Adipocyte (in vitro differentiated cells): ENCODE measurements at regions not wholly inside any gene's neighbourhood (a gene's known extent, or its start where the extent isn't known, plus 50 kb on each side); places are given as distances from the start of the nearest gene placed in this dataset.

Experiments
- DNase-seq: peaks from one replicate; pipeline ENCODE4 v3.0.0-alpha.2; 2015; ENCODE audit warnings: low read depth
- H3K27me3 ChIP-seq: replicated peaks from 2 replicates; pipeline ENCODE4 v1.7.0; 2013; ENCODE audit warnings: mild to moderate bottlenecking, low read length, moderate library complexity; ENCODE audit not compliant: control insufficient read depth, insufficient read depth
- H3K36me3 ChIP-seq: 2 replicates; pipeline ENCODE4 v1.7.0; 2013; ENCODE audit warnings: low read length, mild to moderate bottlenecking, moderate library complexity; ENCODE audit not compliant: control insufficient read depth, insufficient read depth, severe bottlenecking
- H3K4me1 ChIP-seq: 2 replicates; pipeline ENCODE4 v1.7.0; 2013; ENCODE audit warnings: mild to moderate bottlenecking, low read length, moderate library complexity; ENCODE audit not compliant: control insufficient read depth, insufficient read depth
- H3K4me3 ChIP-seq: 2 replicates; pipeline ENCODE4 v1.7.0; 2013; ENCODE audit warnings: mild to moderate bottlenecking, low read length, moderate library complexity
- H3K9ac ChIP-seq: 2 replicates; pipeline ENCODE4 v1.7.0; 2013; ENCODE audit warnings: mild to moderate bottlenecking, low read length, moderate library complexity
- H3K9me3 ChIP-seq: 2 replicates; pipeline ENCODE4 v1.7.0; 2013; ENCODE audit warnings: mild to moderate bottlenecking, low read length, moderate library complexity; ENCODE audit not compliant: control insufficient read depth

DNA sequence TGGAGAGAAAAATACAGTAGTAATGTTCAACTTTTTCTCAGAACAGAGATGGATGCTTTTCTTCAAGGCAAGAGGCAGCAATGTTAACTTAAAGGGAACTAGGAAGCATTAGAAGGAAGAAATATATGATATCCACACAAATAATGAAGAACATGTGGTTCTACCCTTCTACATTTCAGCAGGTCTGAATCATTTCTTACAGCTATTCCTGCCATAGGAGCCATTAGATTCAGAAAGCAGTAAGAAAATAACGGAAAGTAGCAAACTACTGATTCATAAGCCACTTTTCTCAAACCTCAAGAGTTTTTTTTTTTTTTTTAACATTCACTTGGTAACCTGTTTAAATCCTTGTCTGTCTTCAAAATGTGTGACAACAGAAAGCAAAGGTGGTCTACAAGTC is 1251.6 kb upstream of the AGA start:
- no peak for DNase-seq
- Histone ChIP-seq H3K27me3 (no peaks in the 10 kb centered on the region), H3K4me1 (no peaks in the 10 kb centered on the region), H3K9me3 (peaks cover 3% of the 10 kb centered on the region), H3K9ac (no peak overlapping the region), H3K4me3 (no peak overlapping the region), H3K36me3 (no peaks in the 10 kb centered on the region)

DNA sequence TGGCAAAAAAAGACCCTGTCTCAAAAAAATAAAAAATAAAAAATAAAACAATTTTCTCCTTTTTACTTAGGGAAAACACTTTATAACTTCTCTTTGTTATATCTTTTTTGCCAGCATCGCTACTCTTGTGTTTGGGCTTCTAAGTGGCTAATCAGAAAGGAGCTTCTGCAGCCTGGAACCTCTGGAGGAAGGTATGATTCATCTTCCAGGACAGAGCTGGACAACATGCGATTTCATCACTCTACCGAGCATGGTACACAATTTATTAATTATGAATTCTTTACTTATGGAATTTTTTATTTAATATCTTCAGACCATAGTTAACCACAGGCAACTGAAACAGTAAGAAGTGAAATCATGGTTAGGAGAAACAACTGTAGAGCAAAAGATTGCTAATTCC is 1254.3 kb upstream of the AGA start:
- no peak for DNase-seq
- Histone ChIP-seq H3K9ac (no peak overlapping the region), H3K27me3 (no peaks in the 10 kb centered on the region), H3K4me1 (no peaks in the 10 kb centered on the region), H3K36me3 (no peaks in the 10 kb centered on the region), H3K4me3 (no peak overlapping the region), H3K9me3 (no peaks in the 10 kb centered on the region)

DNA sequence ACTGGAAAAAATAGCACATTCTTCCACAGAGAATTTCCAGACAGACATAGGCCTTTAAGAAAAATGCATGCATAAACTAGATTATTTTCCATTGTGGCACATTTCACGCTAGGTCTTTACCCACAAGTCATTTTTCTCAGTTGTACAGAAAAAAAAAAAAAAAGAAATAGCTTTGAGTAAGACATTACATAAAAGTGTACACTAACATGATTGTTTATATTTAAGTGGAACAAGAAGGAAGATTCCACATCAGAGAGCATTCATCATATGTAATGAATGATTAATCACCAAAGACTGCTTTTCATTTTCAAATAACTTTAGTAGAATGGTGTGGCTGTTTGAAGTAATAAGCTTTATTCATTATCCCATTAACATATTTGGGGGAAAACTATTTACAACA is 1270.2 kb upstream of the AGA start:
- no peak overlapping the region for H3K9ac ChIP-seq
- peaks cover 9% of the 10 kb centered on the region for H3K9me3 ChIP-seq
- H3K27me3 ChIP-seq, result no peaks in the 10 kb centered on the region
- no peaks in the 10 kb centered on the region for H3K4me1 ChIP-seq
- H3K36me3 ChIP-seq, result no peaks in the 10 kb centered on the region
- no peak overlapping the region for H3K4me3 ChIP-seq
- DNase-seq, result no peak

DNA sequence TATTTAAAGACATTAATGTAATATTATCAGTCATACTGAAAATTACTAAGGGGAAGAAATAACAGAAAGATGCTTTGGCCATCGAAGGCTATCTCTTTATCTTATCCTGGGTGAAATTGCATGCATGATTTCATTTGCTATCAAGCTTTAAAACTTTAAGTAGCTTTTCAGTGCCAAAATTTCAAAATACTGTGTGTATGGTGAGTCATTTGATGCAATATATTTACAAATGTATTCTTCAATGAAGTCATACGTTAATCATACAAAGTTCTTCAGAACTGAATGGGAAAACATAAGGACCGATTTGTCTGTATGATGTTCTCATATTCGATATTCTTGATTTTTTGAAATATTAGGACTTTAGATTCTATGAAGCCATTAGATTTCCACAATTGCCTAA is 1295.8 kb upstream of the AGA start:
- Histone ChIP-seq H3K9me3 (no peaks in the 10 kb centered on the region), H3K9ac (no peak overlapping the region)
- peak; percentile 7 for DNase-seq

GRCh38 chr4:178745203-178745602 is 1303.0 kb upstream of the AGA start:
- Histone ChIP-seq H3K4me1 (no peaks in the 10 kb centered on the region), H3K27me3 (no peaks in the 10 kb centered on the region), H3K4me3 (no peak overlapping the region), H3K36me3 (no peaks in the 10 kb centered on the region), H3K9ac (no peak overlapping the region), H3K9me3 (no peaks in the 10 kb centered on the region)
- peak; percentile 30 for DNase-seq

More for the DNA sequence above, 1295.8 kb upstream of the AGA start:
- no peaks in the 10 kb centered on the region for H3K36me3 ChIP-seq
- H3K4me3 ChIP-seq, result no peak overlapping the region
- H3K4me1 ChIP-seq, result no peaks in the 10 kb centered on the region
- H3K27me3 ChIP-seq, result no peaks in the 10 kb centered on the region

GRCh38 chr4:178752954-178753525 is 1310.8 kb upstream of the AGA start:
- Histone ChIP-seq H3K4me3 (no peak overlapping the region), H3K4me1 (no peaks in the 10 kb centered on the region), H3K27me3 (no peaks in the 10 kb centered on the region), H3K36me3 (no peaks in the 10 kb centered on the region), H3K9me3 (no peaks in the 10 kb centered on the region), H3K9ac (no peak overlapping the region)
- DNase-seq, result no peak

DNA sequence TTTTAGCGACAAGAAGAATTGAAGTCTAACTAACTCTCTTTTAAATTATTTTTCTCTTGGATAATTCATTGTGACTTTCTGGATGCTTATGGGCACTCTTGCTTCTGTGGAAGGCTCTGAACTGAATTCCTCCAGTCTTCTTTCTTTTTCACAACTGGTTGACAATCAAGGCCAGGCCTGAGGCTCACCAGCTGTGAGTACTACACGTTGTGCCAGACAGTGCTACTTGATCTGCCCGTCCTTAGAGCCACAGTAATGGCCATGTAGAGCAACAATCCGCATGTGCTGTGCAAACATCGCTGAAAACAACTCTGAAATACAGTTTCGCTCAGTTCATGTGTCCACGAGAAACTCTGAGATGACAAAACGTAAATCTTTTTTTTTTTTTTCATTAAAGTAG is 1336.3 kb upstream of the AGA start:
- no peak for DNase-seq
- Histone ChIP-seq H3K4me1 (no peaks in the 10 kb centered on the region), H3K36me3 (no peaks in the 10 kb centered on the region)

GRCh38 chr4:178781779-178782178 is 1339.5 kb upstream of the AGA start:
- Histone ChIP-seq H3K4me1 (no peaks in the 10 kb centered on the region), H3K4me3 (no peak overlapping the region), H3K27me3 (no peaks in the 10 kb centered on the region)

More for the DNA sequence above, 1336.3 kb upstream of the AGA start:
- Histone ChIP-seq H3K9me3 (peaks cover 4% of the 10 kb centered on the region), H3K4me3 (no peak overlapping the region), H3K9ac (no peak overlapping the region), H3K27me3 (no peaks in the 10 kb centered on the region)

GRCh38 chr4:178784491-178784890 is 1342.3 kb upstream of the AGA start:
- peaks cover 5% of the 10 kb centered on the region for H3K9me3 ChIP-seq
- H3K27me3 ChIP-seq, result no peaks in the 10 kb centered on the region
- H3K36me3 ChIP-seq, result no peaks in the 10 kb centered on the region
- no peak overlapping the region for H3K9ac ChIP-seq
- no peaks in the 10 kb centered on the region for H3K4me1 ChIP-seq
- DNase-seq, result no peak
- no peak overlapping the region for H3K4me3 ChIP-seq

More at GRCh38 chr4:178781779-178782178, 1339.5 kb upstream of the AGA start:
- DNase-seq, result no peak
- Histone ChIP-seq H3K9me3 (peaks cover 5% of the 10 kb centered on the region), H3K9ac (no peak overlapping the region), H3K36me3 (no peaks in the 10 kb centered on the region)

DNA sequence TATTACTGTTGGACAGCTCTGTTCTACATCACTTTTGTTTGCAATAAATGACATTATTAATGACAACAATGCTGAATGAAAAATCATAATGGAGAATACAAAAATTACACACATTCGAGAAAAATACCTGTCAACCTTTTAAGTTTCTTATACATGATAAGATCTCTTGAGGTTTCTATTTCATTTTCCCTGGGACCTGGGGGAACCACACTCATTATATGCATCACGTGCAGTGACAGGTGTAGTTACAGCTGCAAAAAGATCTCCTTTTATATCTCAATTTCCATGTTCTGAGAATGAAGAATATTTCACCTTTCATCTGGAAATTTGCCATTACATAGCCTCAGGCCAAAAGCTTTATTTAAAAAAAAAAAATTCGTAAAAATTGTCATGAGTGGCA is 1347.0 kb upstream of the AGA start:
- no peaks in the 10 kb centered on the region for H3K4me1 ChIP-seq

DNA sequence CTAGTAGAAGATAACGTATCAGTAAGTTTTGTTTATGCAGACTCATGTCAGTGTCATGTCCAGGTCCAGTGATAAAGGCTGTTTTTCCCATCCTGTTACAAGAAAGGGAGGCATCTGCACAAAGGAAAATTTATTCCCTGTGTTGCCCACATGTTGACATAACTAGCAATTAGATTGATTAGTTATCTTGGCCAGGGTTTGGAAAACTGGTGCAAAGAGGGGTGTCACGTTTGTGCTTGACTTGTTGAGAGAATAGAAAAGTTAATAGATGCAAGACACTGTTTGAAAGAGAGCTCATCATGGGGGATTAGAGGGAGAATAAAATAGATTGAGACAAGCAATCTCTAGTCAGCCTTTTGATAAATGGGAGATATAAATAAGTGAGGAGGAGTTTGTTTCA is 1357.0 kb upstream of the AGA start:
- no peaks in the 10 kb centered on the region for H3K27me3 ChIP-seq
- H3K4me3 ChIP-seq, result no peak overlapping the region
- H3K9me3 ChIP-seq, result peaks cover 4% of the 10 kb centered on the region
- DNase-seq, result no peak
- H3K9ac ChIP-seq, result no peak overlapping the region
- H3K36me3 ChIP-seq, result no peaks in the 10 kb centered on the region
- no peaks in the 10 kb centered on the region for H3K4me1 ChIP-seq

More for the DNA sequence above, 1347.0 kb upstream of the AGA start:
- Histone ChIP-seq H3K36me3 (no peaks in the 10 kb centered on the region), H3K9me3 (no peaks in the 10 kb centered on the region), H3K9ac (no peak overlapping the region), H3K27me3 (no peaks in the 10 kb centered on the region), H3K4me3 (no peak overlapping the region)
- DNase-seq, result no peak

DNA sequence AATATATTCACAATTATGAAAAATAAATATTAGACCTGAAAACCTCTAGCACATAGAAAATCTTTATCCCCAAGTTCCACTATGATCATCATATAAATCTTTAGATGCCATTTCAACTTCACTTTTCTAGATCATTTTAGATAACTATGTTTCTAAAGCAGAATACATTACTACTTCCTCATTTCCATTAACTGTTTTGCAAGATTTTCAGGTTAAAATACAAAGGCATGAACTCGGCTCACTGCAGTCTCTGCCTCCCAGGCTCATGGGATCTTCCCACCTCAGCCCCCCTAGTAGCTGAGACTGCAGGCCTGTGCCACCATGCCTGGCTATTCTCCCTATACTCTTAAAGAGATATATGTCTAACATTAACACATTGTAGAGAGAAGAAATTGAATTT is 1365.9 kb upstream of the AGA start:
- no peak overlapping the region for H3K9ac ChIP-seq
- DNase-seq, result no peak
- no peaks in the 10 kb centered on the region for H3K4me1 ChIP-seq
- no peak overlapping the region for H3K4me3 ChIP-seq
- H3K27me3 ChIP-seq, result no peaks in the 10 kb centered on the region
- no peaks in the 10 kb centered on the region for H3K36me3 ChIP-seq
- no peaks in the 10 kb centered on the region for H3K9me3 ChIP-seq
